DMS153 treated with DMSO at 0.1 percent for 48 hours (cell line): ENCODE measurements at regions not wholly inside any gene's neighbourhood (a gene's known extent, or its start where the extent isn't known, plus 50 kb on each side); places are given as distances from the start of the nearest gene placed in this dataset.

Experiments used
- DNase-seq: peaks from one replicate; lab custom pipeline; 2025; ENCODE audit not compliant: unreplicated experiment; lab: John Stamatoyannopoulos, UW

GRCh38 chr4:124333466-124333865, 379.1 kb downstream of the ANKRD50 start:
- DNase-seq = no peak

- peak; percentile 68 for DNase-seq
Observed at GRCh38 chr4:124334119-124334518, 378.4 kb downstream of the ANKRD50 start.

GRCh38 chr4:124337874-124338273, 374.7 kb downstream of the ANKRD50 start:
- no peak for DNase-seq

GRCh38 chr4:124343661-124344171, 368.8 kb downstream of the ANKRD50 start:
- DNase-seq = no peak

GRCh38 chr4:124372916-124373315, 339.6 kb downstream of the ANKRD50 start:
- no peak for DNase-seq

GRCh38 chr4:124386163-124386562, 326.4 kb downstream of the ANKRD50 start:
- DNase-seq = no peak

- DNase-seq = no peak
Observed at GRCh38 chr4:124386648-124387047, 325.9 kb downstream of the ANKRD50 start.

GRCh38 chr4:124389591-124389990, 322.9 kb downstream of the ANKRD50 start:
- DNase-seq = no peak

- no peak for DNase-seq
Observed at GRCh38 chr4:124390861-124391260, 321.7 kb downstream of the ANKRD50 start.

GRCh38 chr4:124396333-124396732, 316.2 kb downstream of the ANKRD50 start:
- DNase-seq = no peak

- no peak for DNase-seq
Observed at GRCh38 chr4:124401606-124402005, 310.9 kb downstream of the ANKRD50 start.

GRCh38 chr4:124409044-124409443, 303.5 kb downstream of the ANKRD50 start:
- no peak for DNase-seq

- no peak for DNase-seq
Observed at GRCh38 chr4:124414276-124415040, 298.1 kb downstream of the ANKRD50 start.

GRCh38 chr4:124415146-124415545, 297.4 kb downstream of the ANKRD50 start:
- no peak for DNase-seq

- DNase-seq = no peak
Observed at GRCh38 chr4:124417371-124417770, 295.2 kb downstream of the ANKRD50 start.

- DNase-seq = no peak
Observed at GRCh38 chr4:124420166-124420695, 292.3 kb downstream of the ANKRD50 start.

- no peak for DNase-seq
Observed at GRCh38 chr4:124423160-124423559, 289.4 kb downstream of the ANKRD50 start.

GRCh38 chr4:124426279-124426678, 286.3 kb downstream of the ANKRD50 start:
- no peak for DNase-seq

- peak; percentile 45 for DNase-seq
Observed at GRCh38 chr4:124427095-124427767, 285.3 kb downstream of the ANKRD50 start.

- DNase-seq = no peak
Observed at GRCh38 chr4:124428648-124429047, 283.9 kb downstream of the ANKRD50 start.

- DNase-seq = no peak
Observed at GRCh38 chr4:124429746-124430250, 282.7 kb downstream of the ANKRD50 start.

GRCh38 chr4:124431653-124432192, 280.8 kb downstream of the ANKRD50 start:
- DNase-seq = no peak
